IMR-90 (cell line): ENCODE measurements at regions not wholly inside any gene's neighbourhood (a gene's known extent, or its start where the extent isn't known, plus 50 kb on each side); places are given as distances from the start of the nearest gene placed in this dataset.

ENCODE experiments used
- ATAC-seq: fragments of 200-7000 bp; cut with Tn5 transposase; 2 replicates; pipeline ENCODE4 v1.9.1; 2020; ENCODE audit warnings: low read depth, mild to moderate bottlenecking, moderate library complexity
- BruUV-seq: library from RNA; stranded (reverse); fragments of 400-500 nt; replicated peaks from 2 replicates; lab custom pipeline; 2021; lab: Mats Ljungman, UMichigan
- CTCF ChIA-PET: fragments of 300-600 bp; formaldehyde crosslinking; extraction: SDS; loops from one replicate; lab custom pipeline; 2021; ENCODE audit warnings: antibody characterized with exemption; lab: Yijun Ruan, JAX
- POLR2A ChIA-PET: fragments of 300-600 bp; sonication (Branson Sonifier 250); formaldehyde crosslinking; loops from one replicate; lab custom pipeline; 2022; ENCODE audit warnings: antibody characterized with exemption; ENCODE audit not compliant: unreplicated experiment; lab: Charles Lee
- DNase-seq: peaks from one replicate; pipeline ENCODE4 v3.0.0; 2013
- H2AFZ ChIP-seq: replicated peaks from 2 replicates; pipeline ENCODE3; 2013; ENCODE audit warnings: low read length, mild to moderate bottlenecking; ENCODE audit not compliant: poor library complexity
- H2AK5ac ChIP-seq: 2 replicates; pipeline ENCODE4 v1.6.1; 2013; ENCODE audit warnings: low read depth, low read length, inconsistent platforms
- H2AK9ac ChIP-seq: replicated peaks from 2 replicates; pipeline ENCODE3; 2013; ENCODE audit warnings: mild to moderate bottlenecking, low read depth, low read length, moderate library complexity; ENCODE audit not compliant: poor library complexity
- H2BK120ac ChIP-seq: 2 replicates; pipeline ENCODE4 v1.6.1; 2013; ENCODE audit warnings: low read depth, low read length, inconsistent platforms
- H2BK15ac ChIP-seq: 3 replicates; pipeline ENCODE4 v1.6.1; 2013; ENCODE audit warnings: low read depth, low read length, inconsistent platforms
- H2BK20ac ChIP-seq: 2 replicates; pipeline ENCODE4 v1.6.1; 2013; ENCODE audit warnings: low read depth, mild to moderate bottlenecking, inconsistent platforms, low read length, moderate library complexity
- H2BK5ac ChIP-seq: 2 replicates; pipeline ENCODE4 v1.6.1; 2013; ENCODE audit warnings: mild to moderate bottlenecking, low read depth, low read length, inconsistent platforms; ENCODE audit not compliant: poor library complexity, severe bottlenecking
- H3K14ac ChIP-seq: replicated peaks from 2 replicates; pipeline ENCODE4 v1.6.1; 2013; ENCODE audit warnings: low read depth, low read length, inconsistent platforms
- H3K18ac ChIP-seq: 2 replicates; pipeline ENCODE4 v1.6.1; 2013; ENCODE audit warnings: low read depth, low read length, control low read depth
- H3K23ac ChIP-seq: 2 replicates; pipeline ENCODE4 v1.6.1; 2013; ENCODE audit warnings: low read depth, low read length, inconsistent platforms
- H3K27ac ChIP-seq: 2 replicates; pipeline ENCODE4 v1.5.1; 2013; ENCODE audit warnings: mild to moderate bottlenecking, control low read depth, low read length; ENCODE audit not compliant: insufficient read depth
- H3K27me3 ChIP-seq: 2 replicates; pipeline ENCODE4 v1.6.1; 2013; ENCODE audit warnings: low read length; ENCODE audit not compliant: control insufficient read depth, insufficient read depth
- H3K36me3 ChIP-seq: 2 replicates; pipeline ENCODE4 v1.6.1; 2013; ENCODE audit warnings: low read length, mixed read lengths; ENCODE audit not compliant: control insufficient read depth, insufficient read depth
- H3K4ac ChIP-seq: 2 replicates; pipeline ENCODE4 v1.6.1; 2013; ENCODE audit warnings: low read depth, low read length, inconsistent platforms
- H3K4me1 ChIP-seq: 2 replicates; pipeline ENCODE4 v1.6.1; 2013; ENCODE audit warnings: low read length, mixed read lengths; ENCODE audit not compliant: control insufficient read depth, insufficient read depth
- H3K4me2 ChIP-seq: 2 replicates; pipeline ENCODE4 v1.6.1; 2013; ENCODE audit warnings: low read depth, mild to moderate bottlenecking, control low read depth, low read length, moderate library complexity
- H3K4me3 ChIP-seq: 2 replicates; pipeline ENCODE4 v1.5.1; 2013; ENCODE audit warnings: low read depth, mild to moderate bottlenecking, control low read depth, low read length, moderate library complexity; ENCODE audit not compliant: insufficient read depth
- H3K56ac ChIP-seq: 2 replicates; pipeline ENCODE4 v1.6.1; 2013; ENCODE audit warnings: low read length, inconsistent platforms; ENCODE audit not compliant: insufficient read depth; ENCODE audit errors: extremely low read depth
- H3K79me1 ChIP-seq, 2 experiments: 2 replicates each; pipeline ENCODE4 v1.6.1; 2013; ENCODE audit warnings: low read length in 2 of 2, inconsistent platforms in 1 of 2, low read depth in 1 of 2
- H3K9ac ChIP-seq: 2 replicates; pipeline ENCODE4 v1.6.1; 2013; ENCODE audit warnings: low read depth, low read length, control low read depth
- H3K9me1 ChIP-seq: 2 replicates; pipeline ENCODE4 v1.6.1; 2013; ENCODE audit warnings: low read length, inconsistent platforms; ENCODE audit not compliant: insufficient read depth
- H3K9me3 ChIP-seq: 2 replicates; pipeline ENCODE4 v1.6.1; 2013; ENCODE audit warnings: low read length; ENCODE audit not compliant: control insufficient read depth, insufficient read depth
- H4K20me1 ChIP-seq: 2 replicates; pipeline ENCODE4 v1.6.1; 2013; ENCODE audit warnings: low read length, inconsistent platforms; ENCODE audit not compliant: insufficient read depth
- H4K5ac ChIP-seq: 2 replicates; pipeline ENCODE4 v1.6.1; 2013; ENCODE audit warnings: mild to moderate bottlenecking, low read depth, low read length, control low read depth
- H4K8ac ChIP-seq, 2 experiments: 2 replicates each; pipeline ENCODE4 v1.6.1; 2013; ENCODE audit warnings: low read depth in 2 of 2, low read length in 2 of 2, control low read depth in 1 of 2, inconsistent platforms in 1 of 2
- H4K91ac ChIP-seq: 2 replicates; pipeline ENCODE4 v1.6.1; 2013; ENCODE audit warnings: low read depth, low read length, inconsistent platforms; ENCODE audit not compliant: insufficient read depth
- RCOR1 ChIP-seq: IDR thresholded peaks from 2 replicates; pipeline ENCODE4 v1.6.1; 2012; ENCODE audit warnings: mild to moderate bottlenecking, low read length, improper control_type of control experiment; ENCODE audit not compliant: insufficient replicate concordance
- dilution Hi-C: fragments of 300-500 bp; cut with HindIII; formaldehyde crosslinking; loops from one replicate; pipeline ENCODE4 v1.14.3; 2018; ENCODE audit warnings: low sequenced_read_pairs; ENCODE audit not compliant: unreplicated experiment
- in situ Hi-C: fragments of 300-500 bp; cut with MboI; formaldehyde crosslinking; loops from 3 replicates; pipeline ENCODE4 v1.14.3; 2019; ENCODE audit warnings: low sequenced_read_pairs, inconsistent platforms, mixed read lengths
- intact Hi-C: fragments of 100-400 bp; cut with micrococcal nuclease; formaldehyde crosslinking; loops from 2 replicates; pipeline ENCODE4 v1.10.0; 2022

GRCh38 chr4:57971261-57971660 is 861.1 kb upstream of the IGFBP7 start:
- no peak overlapping the region for H2BK20ac ChIP-seq
- H3K4ac ChIP-seq: no peak overlapping the region
- intact Hi-C loops (no loop called here), dilution Hi-C loops (no loop called here), in situ Hi-C loops (no loop called here)
- no peak overlapping the region for H3K23ac ChIP-seq
- no peak overlapping the region for H4K8ac ChIP-seq
- no peaks in the 10 kb centered on the region for H3K4me1 ChIP-seq
- H2BK5ac ChIP-seq: no peak overlapping the region
- H3K27me3 ChIP-seq: no peaks in the 10 kb centered on the region
- H3K9me1 ChIP-seq: no peaks in the 10 kb centered on the region
- no peak overlapping the region for H2BK15ac ChIP-seq
- no peak overlapping the region for H2BK120ac ChIP-seq
- H3K4me3 ChIP-seq: no peak overlapping the region
- H3K27ac ChIP-seq: no peak overlapping the region
- H3K14ac ChIP-seq: no peak overlapping the region
- TF ChIP-seq RCOR1: no peak
- H2AK9ac ChIP-seq: no peak overlapping the region
- ATAC-seq (no peak), DNase-seq (no peak)
- H3K9me3 ChIP-seq: peaks cover 9% of the 10 kb centered on the region
- ChIA-PET POLR2A (no interaction called here), CTCF (no interaction called here)
- H2AK5ac ChIP-seq: no peak overlapping the region
- no peak overlapping the region for H4K91ac ChIP-seq
- H3K9ac ChIP-seq: no peak overlapping the region
- no peaks in the 10 kb centered on the region for H3K36me3 ChIP-seq
- BruUV-seq: no TSS peak
- no peak overlapping the region for H3K56ac ChIP-seq
- H3K79me1 ChIP-seq: no peaks in the 10 kb centered on the region
- no peak overlapping the region for H3K4me2 ChIP-seq
- no peak overlapping the region for H4K5ac ChIP-seq
- H4K20me1 ChIP-seq: no peaks in the 10 kb centered on the region
- H3K18ac ChIP-seq: no peak overlapping the region
- no peak overlapping the region for H2AFZ ChIP-seq
